Calu3 (cell line): ENCODE measurements at regions not wholly inside any gene's neighbourhood (a gene's known extent, or its start where the extent isn't known, plus 50 kb on each side); places are given as distances from the start of the nearest gene placed in this dataset.
A peak's percentile ranks its signal among the peaks of the same experiment; 100 is the strongest.

Source experiments
- BruUV-seq: library from RNA; stranded (reverse); fragments of 400-500 nt; replicated peaks from 2 replicates; lab custom pipeline; 2021; lab: Mats Ljungman, UMichigan
- CTCF ChIA-PET: fragments of 300-600 bp; sonication (Branson Sonifier 250); formaldehyde crosslinking; loops from one replicate; lab custom pipeline; 2022; ENCODE audit warnings: antibody characterized with exemption; lab: Charles Lee
- DNase-seq: peaks from one replicate; pipeline ENCODE4 v3.0.0; 2022
- H3K27ac Mint-ChIP-seq: one replicate; pipeline ENCODE4 v1.8.0; 2022; ENCODE audit warnings: mixed read lengths; ENCODE audit not compliant: unreplicated experiment
- H3K27me3 Mint-ChIP-seq: one replicate; pipeline ENCODE4 v1.8.0; 2022; ENCODE audit warnings: mixed read lengths; ENCODE audit not compliant: unreplicated experiment
- H3K36me3 Mint-ChIP-seq: one replicate; pipeline ENCODE4 v1.8.0; 2022; ENCODE audit warnings: mild to moderate bottlenecking, moderate library complexity, mixed read lengths; ENCODE audit not compliant: insufficient read depth, unreplicated experiment
- H3K4me1 Mint-ChIP-seq: one replicate; pipeline ENCODE4 v1.8.0; 2022; ENCODE audit warnings: mild to moderate bottlenecking, low read depth, mixed read lengths; ENCODE audit not compliant: unreplicated experiment
- H3K4me3 Mint-ChIP-seq: one replicate; pipeline ENCODE4 v1.8.0; 2022; ENCODE audit warnings: mild to moderate bottlenecking, low read depth, moderate library complexity, mixed read lengths; ENCODE audit not compliant: unreplicated experiment
- H3K9me3 Mint-ChIP-seq: one replicate; pipeline ENCODE4 v1.8.0; 2022; ENCODE audit warnings: low read depth, mixed read lengths; ENCODE audit not compliant: unreplicated experiment
- CTCF ChIP-seq: fragments of 200-600 bp; IDR thresholded peaks from one replicate; pipeline ENCODE4 v1.8.0; 2022; ENCODE audit warnings: antibody characterized with exemption; ENCODE audit not compliant: unreplicated experiment
- intact Hi-C: fragments of 100-400 bp; cut with micrococcal nuclease; formaldehyde crosslinking; loops from one replicate; pipeline ENCODE4 v1.10.0; 2022; ENCODE audit not compliant: unreplicated experiment

DNA sequence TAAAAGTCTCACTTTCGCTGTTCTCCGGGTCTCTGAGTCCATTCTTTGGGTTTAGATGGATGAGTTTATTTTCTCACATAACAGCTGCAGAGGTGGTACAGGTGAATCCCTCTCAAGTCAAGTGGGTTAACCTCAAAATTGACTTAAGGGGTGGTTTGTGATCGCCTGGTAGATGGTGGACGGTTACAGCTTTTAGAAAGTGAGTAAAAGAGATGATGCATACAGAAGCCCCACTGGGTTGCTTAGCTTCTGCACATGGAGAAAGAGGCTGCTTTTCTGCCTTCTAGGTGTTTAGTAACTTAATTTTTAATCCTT is 146.7 kb downstream of the TRIM27 start:
- BruUV-seq, result no TSS peak
- Mint-ChIP-seq H3K36me3 (no peaks in the 10 kb centered on the region), H3K4me1 (peaks cover 11% of the 10 kb centered on the region), H3K4me3 (no peak overlapping the region), H3K27ac (no peak overlapping the region), H3K27me3 (peaks cover 97% of the 10 kb centered on the region), H3K9me3 (peaks cover 5% of the 10 kb centered on the region)
- TF ChIP-seq CTCF, result no peak
- CTCF ChIA-PET, result interaction anchor here (0.5 kb wide), 1 partner anchor 50 kb away, joined by 3 read pairs; no protein-coding TSS in a partner anchor
- DNase-seq, result no peak
- intact Hi-C loops, result no loop called here

DNA sequence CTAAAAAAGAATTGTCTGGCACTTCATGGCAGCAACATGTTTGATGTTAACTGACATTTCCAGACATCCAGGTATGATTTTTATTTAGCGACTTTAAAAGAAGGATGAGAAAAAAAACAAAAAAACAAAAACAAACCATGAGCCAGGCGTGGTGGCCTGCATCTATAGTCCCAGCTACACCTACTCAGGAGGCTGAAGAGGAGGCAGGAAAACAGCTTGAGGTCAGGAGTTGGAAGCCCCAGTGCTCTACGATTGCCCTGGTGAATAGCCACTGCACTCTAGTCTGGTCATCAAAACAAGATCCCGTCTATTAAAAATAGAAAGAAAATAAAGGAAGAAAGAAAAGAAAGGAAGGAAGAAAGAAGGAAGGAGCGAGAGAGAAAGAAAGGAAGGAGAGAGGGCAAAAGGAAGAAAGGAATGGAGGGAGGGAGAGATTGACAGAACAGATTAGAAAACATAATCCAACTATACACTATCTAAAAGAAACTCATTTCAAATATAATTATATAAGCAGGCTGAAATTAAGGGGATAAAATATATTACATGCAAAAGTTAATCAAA is 141.6 kb downstream of the TRIM27 start:
- intact Hi-C loops, result no loop called here
- no peak for TF ChIP-seq CTCF
- H3K4me1 Mint-ChIP-seq, result no peaks in the 10 kb centered on the region
- H3K36me3 Mint-ChIP-seq, result no peaks in the 10 kb centered on the region
- CTCF ChIA-PET, result no interaction called here
- no peaks in the 10 kb centered on the region for H3K9me3 Mint-ChIP-seq
- no peak for DNase-seq
- no peak overlapping the region for H3K4me3 Mint-ChIP-seq
- peaks cover 85% of the 10 kb centered on the region for H3K27me3 Mint-ChIP-seq
- H3K27ac Mint-ChIP-seq, result no peak overlapping the region
- no TSS peak for BruUV-seq

DNA sequence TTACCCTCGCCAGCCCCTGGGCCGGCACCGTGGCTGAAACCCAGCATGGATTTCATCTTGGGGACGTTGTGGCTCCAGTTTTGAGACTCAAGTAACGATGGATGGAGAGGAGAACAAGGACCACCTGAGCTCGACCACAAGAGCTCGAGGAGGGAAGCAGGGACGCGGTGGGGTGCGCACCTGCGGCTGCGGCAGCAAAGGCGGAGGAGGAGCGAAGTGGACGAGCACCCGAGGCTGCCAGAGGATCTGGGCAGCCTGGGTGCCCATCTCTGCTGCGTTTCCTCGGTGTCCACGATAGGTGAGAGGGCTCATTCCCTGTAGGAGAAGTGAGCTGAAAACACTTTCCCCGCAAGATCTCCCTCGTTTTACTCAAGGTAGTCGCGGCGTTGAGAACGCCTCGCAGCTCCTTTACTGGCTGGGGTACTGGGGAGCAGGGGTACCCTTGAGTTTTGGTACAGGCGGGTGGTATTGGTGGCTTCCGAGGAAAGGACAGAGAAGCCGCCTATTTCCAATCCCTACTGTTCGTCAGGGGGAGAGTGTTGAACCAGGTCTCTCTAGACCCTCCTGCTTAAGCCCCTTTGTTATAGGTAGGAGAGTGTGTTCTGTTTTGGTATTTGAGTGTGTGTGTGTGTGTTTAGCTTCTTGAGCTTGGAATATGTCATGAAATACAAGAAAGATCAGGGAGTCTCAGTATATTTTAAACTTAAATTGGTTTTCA is 137.7 kb downstream of the TRIM27 start:
- intact Hi-C loops, result no loop called here
- Mint-ChIP-seq H3K4me3 (no peak overlapping the region), H3K27me3 (peaks cover 66% of the 10 kb centered on the region), H3K27ac (no peak overlapping the region), H3K9me3 (no peaks in the 10 kb centered on the region), H3K4me1 (no peaks in the 10 kb centered on the region), H3K36me3 (peaks cover 26% of the 10 kb centered on the region)
- no TSS peak for BruUV-seq
- no peak for TF ChIP-seq CTCF
- CTCF ChIA-PET, result interaction anchor here (0.5 kb wide), 1 partner anchor 74 kb away, joined by 4 read pairs; no protein-coding TSS in a partner anchor
- DNase-seq, result no peak

DNA sequence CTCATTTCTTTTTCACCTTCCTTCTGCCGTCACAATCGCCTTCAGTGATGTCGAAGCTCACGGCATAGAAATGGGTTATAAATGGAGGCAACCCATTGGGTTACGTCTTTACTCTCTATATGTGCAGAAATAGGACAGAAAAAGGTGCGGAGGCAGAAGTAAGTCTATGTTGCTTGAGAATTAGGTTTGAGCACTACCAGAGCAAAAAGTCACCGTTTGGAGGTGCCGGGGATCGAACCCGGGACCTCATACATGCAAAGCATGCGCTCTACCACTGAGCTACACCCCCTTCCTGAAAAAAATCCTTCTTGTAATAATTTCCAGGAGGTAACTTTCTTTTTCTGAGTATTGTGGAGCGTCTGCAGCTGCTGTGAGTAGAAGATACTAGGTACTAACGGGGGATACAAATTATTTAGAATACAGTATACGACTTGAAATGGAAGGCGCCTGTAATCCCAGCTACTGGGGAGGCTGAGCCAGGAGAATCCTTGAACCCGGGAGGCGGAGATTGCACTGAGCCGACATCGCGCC is 134.2 kb downstream of the TRIM27 start:
- Mint-ChIP-seq H3K4me1 (peaks cover 5% of the 10 kb centered on the region), H3K36me3 (peaks cover 31% of the 10 kb centered on the region), H3K4me3 (peak overlapping the region; percentile 63), H3K27me3 (peaks cover 45% of the 10 kb centered on the region), H3K27ac (peak overlapping the region; percentile 78), H3K9me3 (no peaks in the 10 kb centered on the region)
- intact Hi-C loops, result loop anchor here (5.0 kb wide), 1 partner anchor 32 kb away; no protein-coding TSS in a partner anchor
- BruUV-seq, result no TSS peak
- DNase-seq, result peak; percentile 59
- TF ChIP-seq CTCF, result no peak
- CTCF ChIA-PET, result interaction anchor here (0.6 to 0.7 kb wide), 2 partner anchors 200 to 539 kb away, joined by 4 to 7 read pairs; no protein-coding TSS in a partner anchor
